Umbilical cord (tissue), 1 donor: ENCODE measurements at regions not wholly inside any gene's neighbourhood (a gene's known extent, or its start where the extent isn't known, plus 50 kb on each side); places are given as distances from the start of the nearest gene placed in this dataset.
A peak's percentile ranks its signal among the peaks of the same experiment; 100 is the strongest.
"Not testable (repeated sequence)": the region's sequence is repeated elsewhere in the genome, so short reads cannot be mapped to it uniquely, and the experiment has no call there.

Experiments
- DNase-seq: peaks from one replicate; pipeline ENCODE4 v3.0.0-alpha.2; 2015; ENCODE audit warnings: low spot score

- DNase-seq, result no peak
These were observed 394.5 kb downstream of the LTN1 start for GRCh38 chr21:28598214-28598613.

- DNase-seq, result no peak
These were observed 400.3 kb downstream of the LTN1 start for GRCh38 chr21:28592205-28592865.

- no peak for DNase-seq
These were observed 402.0 kb downstream of the LTN1 start for GRCh38 chr21:28590676-28591075.

- no peak for DNase-seq
These were observed 402.7 kb downstream of the LTN1 start for GRCh38 chr21:28590026-28590425.

GRCh38 chr21:28588997-28589396, 403.7 kb downstream of the LTN1 start:
- DNase-seq, result no peak

GRCh38 chr21:28587748-28588147, 404.9 kb downstream of the LTN1 start:
- no peak for DNase-seq

- no peak for DNase-seq
These were observed 410.7 kb downstream of the LTN1 start for GRCh38 chr21:28581976-28582375.

- DNase-seq, result not testable (repeated sequence)
These were observed 411.4 kb downstream of the LTN1 start for GRCh38 chr21:28581311-28581731.

- DNase-seq, result no peak
These were observed 412.1 kb downstream of the LTN1 start for GRCh38 chr21:28580585-28580984.

- DNase-seq, result no peak
These were observed 412.6 kb downstream of the LTN1 start for GRCh38 chr21:28579986-28580550.

- DNase-seq, result no peak
These were observed 424.0 kb downstream of the LTN1 start for GRCh38 chr21:28568692-28569091.

- DNase-seq, result not testable (repeated sequence)
These were observed 428.7 kb downstream of the LTN1 start for GRCh38 chr21:28563933-28564332.

- no peak for DNase-seq
These were observed 430.9 kb downstream of the LTN1 start for GRCh38 chr21:28561772-28562171.

- no peak for DNase-seq
These were observed 437.8 kb downstream of the LTN1 start for GRCh38 chr21:28554660-28555475.

GRCh38 chr21:28550057-28550825, 442.4 kb downstream of the LTN1 start:
- no peak for DNase-seq

- DNase-seq, result no peak
These were observed 444.4 kb downstream of the LTN1 start for GRCh38 chr21:28548291-28548690.

GRCh38 chr21:28547766-28548165, 444.9 kb downstream of the LTN1 start:
- DNase-seq, result no peak

GRCh38 chr21:28543975-28544374, 448.7 kb downstream of the LTN1 start:
- no peak for DNase-seq

- no peak for DNase-seq
These were observed 451.1 kb downstream of the LTN1 start for GRCh38 chr21:28541371-28542112.

GRCh38 chr21:28540514-28540913, 452.2 kb downstream of the LTN1 start:
- peak; percentile 43 for DNase-seq

- no peak for DNase-seq
These were observed 453.1 kb downstream of the LTN1 start for GRCh38 chr21:28539623-28539988.
